Type B pancreatic cell (in vitro differentiated cells): ENCODE measurements at regions not wholly inside any gene's neighbourhood (a gene's known extent, or its start where the extent isn't known, plus 50 kb on each side); places are given as distances from the start of the nearest gene placed in this dataset.

Experiments
- DNase-seq: peaks from one replicate; pipeline ENCODE4 v3.0.0; 2021; ENCODE audit warnings: mixed read lengths; ENCODE audit not compliant: unreplicated experiment; ENCODE audit errors: extremely low spot score
- H3K27ac Mint-ChIP-seq: 2 replicates; pipeline ENCODE4 v1.8.0; 2021; ENCODE audit warnings: mild to moderate bottlenecking, mixed read lengths
- H3K27me3 Mint-ChIP-seq: 2 replicates; pipeline ENCODE4 v1.8.0; 2021; ENCODE audit warnings: mixed read lengths
- H3K36me3 Mint-ChIP-seq: 2 replicates; pipeline ENCODE4 v1.8.0; 2021; ENCODE audit warnings: mixed read lengths
- H3K4me1 Mint-ChIP-seq: one replicate; pipeline ENCODE4 v1.8.0; 2021; ENCODE audit warnings: mixed read lengths; ENCODE audit not compliant: unreplicated experiment
- H3K4me3 Mint-ChIP-seq: 2 replicates; pipeline ENCODE4 v1.8.0; 2021; ENCODE audit warnings: mild to moderate bottlenecking, mixed read lengths
- H3K9me3 Mint-ChIP-seq: 2 replicates; pipeline ENCODE4 v1.8.0; 2021; ENCODE audit warnings: mixed read lengths
- TF ChIP-seq, protein P1 (sequence below): fragments of 200-600 bp; sonication (generic); conservative IDR thresholded peaks from 2 replicates; pipeline ENCODE4 v1.5.0; 2021; ENCODE audit warnings: antibody characterized with exemption, mild to moderate bottlenecking

- peaks cover 13% of the 10 kb centered on the region for H3K9me3 Mint-ChIP-seq
Measured at GRCh38 chr2:43115881-43116280, 110.5 kb downstream of the ZFP36L2 start.

DNA sequence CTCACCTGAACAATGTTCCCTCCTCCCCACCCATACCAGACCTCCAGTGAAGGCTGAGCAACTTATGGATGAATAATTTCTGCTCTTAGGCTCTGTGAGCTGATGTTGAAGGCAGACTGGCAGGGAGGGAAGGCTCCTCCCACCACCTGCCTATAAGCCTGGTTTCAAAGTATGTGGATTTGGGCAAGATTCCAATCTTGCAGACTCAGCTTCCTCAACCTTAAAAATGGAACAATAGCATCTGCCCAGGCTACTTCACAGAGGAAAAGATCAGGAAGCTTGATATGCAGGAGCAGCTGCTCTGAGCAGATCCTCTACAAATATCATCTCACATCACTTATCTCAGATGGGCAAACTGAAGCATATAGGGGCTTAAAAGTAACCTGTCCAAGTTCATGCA is 112.2 kb downstream of the ZFP36L2 start:
- no peak overlapping the region for H3K27ac Mint-ChIP-seq
- no peaks in the 10 kb centered on the region for H3K36me3 Mint-ChIP-seq
- no peak overlapping the region for H3K4me3 Mint-ChIP-seq
- TF ChIP-seq, protein P1, sequence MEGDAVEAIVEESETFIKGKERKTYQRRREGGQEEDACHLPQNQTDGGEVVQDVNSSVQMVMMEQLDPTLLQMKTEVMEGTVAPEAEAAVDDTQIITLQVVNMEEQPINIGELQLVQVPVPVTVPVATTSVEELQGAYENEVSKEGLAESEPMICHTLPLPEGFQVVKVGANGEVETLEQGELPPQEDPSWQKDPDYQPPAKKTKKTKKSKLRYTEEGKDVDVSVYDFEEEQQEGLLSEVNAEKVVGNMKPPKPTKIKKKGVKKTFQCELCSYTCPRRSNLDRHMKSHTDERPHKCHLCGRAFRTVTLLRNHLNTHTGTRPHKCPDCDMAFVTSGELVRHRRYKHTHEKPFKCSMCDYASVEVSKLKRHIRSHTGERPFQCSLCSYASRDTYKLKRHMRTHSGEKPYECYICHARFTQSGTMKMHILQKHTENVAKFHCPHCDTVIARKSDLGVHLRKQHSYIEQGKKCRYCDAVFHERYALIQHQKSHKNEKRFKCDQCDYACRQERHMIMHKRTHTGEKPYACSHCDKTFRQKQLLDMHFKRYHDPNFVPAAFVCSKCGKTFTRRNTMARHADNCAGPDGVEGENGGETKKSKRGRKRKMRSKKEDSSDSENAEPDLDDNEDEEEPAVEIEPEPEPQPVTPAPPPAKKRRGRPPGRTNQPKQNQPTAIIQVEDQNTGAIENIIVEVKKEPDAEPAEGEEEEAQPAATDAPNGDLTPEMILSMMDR = no peak
- DNase-seq = no peak
- peaks cover 8% of the 10 kb centered on the region for H3K9me3 Mint-ChIP-seq
- no peaks in the 10 kb centered on the region for H3K27me3 Mint-ChIP-seq
- H3K4me1 Mint-ChIP-seq = peaks cover 44% of the 10 kb centered on the region

More at GRCh38 chr2:43115881-43116280, 110.5 kb downstream of the ZFP36L2 start:
- H3K36me3 Mint-ChIP-seq = no peaks in the 10 kb centered on the region
- no peak overlapping the region for H3K27ac Mint-ChIP-seq
- TF ChIP-seq, protein P1 = no peak
- DNase-seq = no peak
- no peaks in the 10 kb centered on the region for H3K27me3 Mint-ChIP-seq
- peaks cover 32% of the 10 kb centered on the region for H3K4me1 Mint-ChIP-seq
- no peak overlapping the region for H3K4me3 Mint-ChIP-seq

DNA sequence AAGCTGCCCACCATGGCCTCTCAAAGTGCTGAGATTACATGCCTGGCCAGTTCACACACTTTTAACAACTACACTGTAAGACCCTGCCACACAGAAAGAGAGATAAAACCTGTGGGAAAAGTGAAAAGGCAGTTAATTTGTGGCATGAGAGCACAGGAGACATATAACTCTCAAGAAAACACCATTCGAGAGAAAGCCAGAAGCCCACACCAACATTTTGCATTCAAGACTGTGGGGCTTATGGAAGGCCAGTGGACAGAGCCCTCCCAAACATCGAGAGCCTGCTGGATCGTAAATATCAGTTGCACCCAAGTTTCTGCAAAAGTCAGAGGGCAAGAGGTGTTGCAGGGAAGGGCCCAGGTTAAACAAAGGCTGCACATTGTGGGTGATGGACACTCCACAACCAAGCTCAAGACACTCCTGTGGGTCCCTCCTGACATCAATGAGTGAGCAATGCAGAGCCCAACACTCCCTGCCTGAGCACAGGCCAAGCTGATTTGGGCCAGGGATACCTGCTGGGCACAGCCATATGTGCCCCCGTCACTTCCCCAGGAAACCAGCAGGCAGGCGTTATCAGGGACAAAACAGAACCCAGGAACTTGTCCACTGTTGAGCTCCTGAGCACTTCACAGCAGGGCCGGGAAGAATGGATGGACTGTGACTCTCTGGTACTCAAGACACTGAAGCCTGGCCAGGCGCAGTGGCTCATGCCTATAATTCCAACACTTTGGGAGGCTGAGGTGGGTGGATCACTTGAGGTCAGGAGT is 114.4 kb downstream of the ZFP36L2 start:
- Mint-ChIP-seq H3K27me3 (no peaks in the 10 kb centered on the region), H3K27ac (no peak overlapping the region), H3K4me1 (peaks cover 54% of the 10 kb centered on the region), H3K36me3 (no peaks in the 10 kb centered on the region), H3K4me3 (no peak overlapping the region), H3K9me3 (no peaks in the 10 kb centered on the region)
- TF ChIP-seq, protein P1 = no peak
- DNase-seq = no peak

DNA sequence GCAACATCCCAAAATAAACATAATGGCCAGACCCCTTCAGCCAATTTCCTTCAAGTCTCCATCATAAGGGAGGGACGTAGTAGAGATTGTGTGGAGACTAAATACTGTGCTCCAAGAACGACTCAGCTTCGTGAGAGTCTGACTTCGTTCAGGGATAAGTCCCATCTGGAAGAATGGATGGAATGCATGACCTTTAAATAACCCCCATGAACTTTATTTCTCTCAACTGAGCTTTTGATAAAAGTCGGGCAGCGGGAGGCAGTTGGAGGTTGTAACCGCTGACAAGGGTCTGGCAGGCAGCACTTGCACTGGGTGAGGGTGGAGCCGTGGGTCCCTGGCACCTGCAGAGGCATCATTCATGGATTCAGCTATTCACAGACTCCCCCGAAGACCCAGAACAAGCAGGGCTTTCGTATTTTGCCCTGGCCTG is 115.9 kb downstream of the ZFP36L2 start:
- Mint-ChIP-seq H3K36me3 (no peaks in the 10 kb centered on the region), H3K4me1 (peaks cover 51% of the 10 kb centered on the region), H3K9me3 (no peaks in the 10 kb centered on the region), H3K27me3 (no peaks in the 10 kb centered on the region), H3K4me3 (no peak overlapping the region), H3K27ac (peak overlapping the region; percentile 48)
- TF ChIP-seq, protein P1 = no peak
- no peak for DNase-seq

GRCh38 chr2:43109261-43109743 is 117.1 kb downstream of the ZFP36L2 start:
- Mint-ChIP-seq H3K4me3 (no peak overlapping the region), H3K27me3 (no peaks in the 10 kb centered on the region), H3K4me1 (peaks cover 40% of the 10 kb centered on the region), H3K36me3 (peaks cover under 1% of the 10 kb centered on the region), H3K9me3 (no peaks in the 10 kb centered on the region), H3K27ac (peak overlapping the region; percentile 31)
- TF ChIP-seq, protein P1 = no peak
- DNase-seq = no peak
